ENCODE measurements at regions not wholly inside any gene's neighbourhood (a gene's known extent, or its start where the extent isn't known, plus 50 kb on each side); places are given as distances from the start of the nearest gene placed in this dataset.

DNA sequence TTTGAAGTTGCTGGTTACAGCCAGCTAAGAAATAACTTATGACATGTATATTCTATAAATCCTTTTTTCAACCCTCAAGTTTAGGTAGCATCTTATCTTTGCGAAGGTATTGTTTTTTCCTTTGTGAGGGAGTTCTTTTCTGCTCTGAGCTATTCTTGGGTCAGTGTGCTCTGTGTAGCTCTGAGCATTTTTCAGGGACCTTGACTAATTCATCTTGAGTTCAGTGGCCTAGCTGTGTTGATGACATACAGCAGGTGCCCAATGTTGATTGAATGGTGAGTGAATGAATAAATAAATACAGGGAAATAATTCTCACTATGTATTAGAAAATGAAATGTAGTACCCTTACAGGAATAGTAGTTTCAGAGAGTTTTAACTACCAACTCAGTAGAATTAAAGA lies 335.3 kb downstream of the IL20RB start:
- Histone ChIP-seq H3K56ac (ENCODE audit: extremely low read depth, insufficient read depth, low read length) (no peak overlapping the region), H4K8ac (ENCODE audit: low read depth in 2 of 2, low read length in 2 of 2) (no peak overlapping the region), H3K23ac (ENCODE audit: low read depth, low read length) (no peak overlapping the region), H3K36me3 (ENCODE audit: control insufficient read depth, insufficient read depth, low read length) (no peaks in the 10 kb centered on the region), H2AK9ac (replicated peaks; ENCODE audit: low read depth, low read length, poor library complexity) (no peak overlapping the region), H2BK20ac (ENCODE audit: low read depth, low read length) (no peak overlapping the region), H3K18ac (ENCODE audit: low read depth, low read length) (no peak overlapping the region), H2BK5ac (ENCODE audit: low read depth, low read length, poor library complexity, severe bottlenecking) (no peak overlapping the region), H3K4me1 (ENCODE audit: control insufficient read depth, insufficient read depth, low read length) (no peaks in the 10 kb centered on the region), H3K14ac (replicated peaks; ENCODE audit: low read depth, low read length) (no peak overlapping the region), H3K27me3 (ENCODE audit: control insufficient read depth, insufficient read depth, low read length) (no peaks in the 10 kb centered on the region), H4K20me1 (ENCODE audit: insufficient read depth, low read length) (no peaks in the 10 kb centered on the region), H2BK15ac (ENCODE audit: low read depth, low read length) (no peak overlapping the region), H3K9me1 (ENCODE audit: insufficient read depth, low read length) (no peaks in the 10 kb centered on the region), H2BK120ac (ENCODE audit: low read depth, low read length) (no peak overlapping the region), H3K79me1 (ENCODE audit: low read depth in 1 of 2, low read length in 2 of 2) (no peaks in the 10 kb centered on the region), H4K5ac (ENCODE audit: low read depth, low read length) (no peak overlapping the region), H4K91ac (ENCODE audit: insufficient read depth, low read depth, low read length) (no peak overlapping the region), H3K9ac (ENCODE audit: low read depth, low read length) (no peak overlapping the region), H3K4me3 (ENCODE audit: insufficient read depth, low read depth, low read length) (no peak overlapping the region), H3K27ac (ENCODE audit: insufficient read depth, low read length) (no peak overlapping the region), H3K4me2 (ENCODE audit: low read depth, low read length) (no peak overlapping the region), H3K9me3 (ENCODE audit: control insufficient read depth, insufficient read depth, low read length) (peaks cover 5% of the 10 kb centered on the region; the same call in 1 of the 2 replicates), H2AFZ (replicated peaks; ENCODE audit: low read length, poor library complexity) (no peak overlapping the region), H3K4ac (ENCODE audit: low read depth, low read length) (no peak overlapping the region), H2AK5ac (ENCODE audit: low read depth, low read length) (no peak overlapping the region)
- no CpG with 5 or more reads among the region's 1 CpG for WGBS, 2 experiments (ENCODE audit: extremely low coverage in 2 of 2, insufficient read length in 1 of 2)
- ChIA-PET CTCF (no interaction called here), POLR2A (ENCODE audit: unreplicated experiment) (no interaction called here)
- no peak for DNase-seq
- ATAC-seq (ENCODE audit: low read depth), result no peak
- in situ Hi-C loops (cut with MboI; ENCODE audit: low sequenced_read_pairs) (no loop called here), dilution Hi-C loops (cut with HindIII; ENCODE audit: low sequenced_read_pairs, unreplicated experiment) (no loop called here), intact Hi-C loops (cut with micrococcal nuclease) (no loop called here)
- no peak for TF ChIP-seq POLR2A (IDR thresholded peaks at IDR 0.05; ENCODE audit: low read depth, low read length)
- no peak for TF ChIP-seq RCOR1 (IDR thresholded peaks at IDR 0.05; ENCODE audit: insufficient replicate concordance, low read length)
- TF ChIP-seq FOS (IDR thresholded peaks at IDR 0.05; ENCODE audit: low read depth, low read length), result no peak
- no peak for TF ChIP-seq CEBPB (IDR thresholded peaks at IDR 0.05; ENCODE audit: low read depth, low read length)
- TF ChIP-seq RAD21 (IDR thresholded peaks at IDR 0.05; ENCODE audit: low read length), result no peak
- no peak for TF ChIP-seq USF2 (IDR thresholded peaks at IDR 0.05; ENCODE audit: low read depth, low read length)
- no peak for TF ChIP-seq NFE2L2 (IDR thresholded peaks at IDR 0.05; ENCODE audit: low read depth, low read length)
- no peak for TF ChIP-seq BHLHE40 (IDR thresholded peaks at IDR 0.05; ENCODE audit: low read depth, low read length)
- TF ChIP-seq CHD1 (IDR thresholded peaks at IDR 0.05; ENCODE audit: low read depth, low read length), result no peak
- no peak for TF ChIP-seq MAZ (IDR thresholded peaks at IDR 0.05; ENCODE audit: borderline replicate concordance, low read depth, low read length)
- TF ChIP-seq MXI1 (IDR thresholded peaks at IDR 0.05; ENCODE audit: borderline replicate concordance, low read depth, low read length), result no peak
- no TSS peak for BruUV-seq (replicated peaks)
